Lung (tissue), 11 donors: ENCODE measurements at regions not wholly inside any gene's neighbourhood (a gene's known extent, or its start where the extent isn't known, plus 50 kb on each side); places are given as distances from the start of the nearest gene placed in this dataset.

Experiments used
- ATAC-seq: fragments of 200-7000 bp; cut with Tn5 transposase; one replicate; pipeline ENCODE4 v1.9.1; 2020; ENCODE audit warnings: moderate number of reproducible peaks; ENCODE audit not compliant: insufficient read depth, low FRiP score
- DNase-seq, 3 donors: peaks; one replicate each; pipeline ENCODE4 v3.0.0-alpha.2; 2013 to 2017
- H3K27ac ChIP-seq, 2 donors: one replicate each; pipeline ENCODE4 v1.5.1; 2013; ENCODE audit warnings: mild to moderate bottlenecking in 2 of 2, moderate library complexity in 2 of 2, control low read depth in 1 of 2, inconsistent platforms in 1 of 2, low read depth in 1 of 2, low read length in 1 of 2
- H3K27me3 ChIP-seq, 3 donors: one replicate each; pipeline ENCODE4 v1.5.1; 2013; ENCODE audit warnings: low read length in 2 of 3; ENCODE audit not compliant: control insufficient read depth in 3 of 3, insufficient read depth in 3 of 3
- H3K36me3 ChIP-seq, 4 donors: one replicate each; pipeline ENCODE4 v1.5.1; 2013; ENCODE audit warnings: low read length in 4 of 4, mild to moderate bottlenecking in 1 of 4, moderate library complexity in 1 of 4; ENCODE audit not compliant: control insufficient read depth in 4 of 4, insufficient read depth in 4 of 4
- H3K4me1 ChIP-seq, 5 donors: one replicate each; pipeline ENCODE4 v1.5.1; 2013; ENCODE audit warnings: low read length in 5 of 5, mild to moderate bottlenecking in 2 of 5, moderate library complexity in 1 of 5; ENCODE audit not compliant: control insufficient read depth in 5 of 5, insufficient read depth in 5 of 5
- H3K4me3 ChIP-seq: one replicate; pipeline ENCODE4 v1.5.1; 2013; ENCODE audit warnings: mild to moderate bottlenecking, control low read depth, moderate library complexity
- H3K9ac ChIP-seq, 2 donors: one replicate each; pipeline ENCODE4 v1.5.1; 2013; ENCODE audit warnings: low read length in 2 of 2, control low read depth in 1 of 2; ENCODE audit not compliant: insufficient read depth in 1 of 2
- H3K9me3 ChIP-seq, 4 donors: one replicate each; pipeline ENCODE4 v1.5.1; 2013; ENCODE audit warnings: low read length in 3 of 4, mild to moderate bottlenecking in 1 of 4, moderate library complexity in 1 of 4; ENCODE audit not compliant: control insufficient read depth in 4 of 4, insufficient read depth in 3 of 4
- CTCF ChIP-seq: IDR thresholded peaks from 2 replicates; pipeline ENCODE4 v1.5.1; 2012; ENCODE audit warnings: mild to moderate bottlenecking; ENCODE audit errors: control extremely low read depth, extremely low read depth
- WGBS, 2 donors: extraction: QIAGEN DNeasy Blood & Tissue Kit; methylation state at CpG; one replicate each; pipeline ENCODE4 v1.1.7; 2013; 5-methylcytosine and 5-hydroxymethylcytosine counted together
- donor health status: control.
- donor health status: control.
- donor health status: Bipolar disorder and iron deficiency.
- donor health status: healthy.
- donor health status: DM: yes; HTN: yes; CAD: no.

GRCh38 chr22:47307326-47307725 is 544.9 kb downstream of the TBC1D22A start:
- ATAC-seq: no peak
- Histone ChIP-seq H3K27me3 (no peaks in the 10 kb centered on the region), H3K36me3 (no peaks in the 10 kb centered on the region), H3K4me3 (no peak overlapping the region), H3K27ac (no peak overlapping the region), H3K4me1 (peaks cover 0 to 10% (median 0%) of the 10 kb centered on the region in 5 donors), H3K9me3 (no peaks in the 10 kb centered on the region), H3K9ac (no peak overlapping the region)
- no peak for TF ChIP-seq CTCF
- 70 to 79% methylated on average over 5 of the region's 5 CpGs for WGBS, 2 donors
- DNase-seq: peak in 2 of 3 donors; percentile 11 to 30

- DNase-seq (no peak), ATAC-seq (no peak)
- no peak overlapping the region for H3K27ac ChIP-seq
- no peak overlapping the region for H3K9ac ChIP-seq
- 88 to 94% methylated on average over 6 of the region's 6 CpGs for whole genome bisulfite sequencing, 2 donors
- H3K9me3 ChIP-seq: no peaks in the 10 kb centered on the region
- no peak overlapping the region for H3K4me3 ChIP-seq
- peaks cover 0 to 10% (median 0%) of the 10 kb centered on the region in 5 donors for H3K4me1 ChIP-seq
- H3K27me3 ChIP-seq: no peaks in the 10 kb centered on the region
- H3K36me3 ChIP-seq: no peaks in the 10 kb centered on the region
- no peak for TF ChIP-seq CTCF
These were observed 542.4 kb downstream of the TBC1D22A start for GRCh38 chr22:47304854-47305253.

- Histone ChIP-seq H3K4me3 (no peak overlapping the region), H3K36me3 (no peaks in the 10 kb centered on the region), H3K9ac (no peak overlapping the region), H3K9me3 (no peaks in the 10 kb centered on the region), H3K4me1 (peaks cover 0 to 10% (median 0%) of the 10 kb centered on the region in 5 donors), H3K27me3 (no peaks in the 10 kb centered on the region), H3K27ac (no peak overlapping the region)
- WGBS, 2 donors: 89 to 97% methylated on average over 22 of the region's 22 CpGs
- no peak for TF ChIP-seq CTCF
- DNase-seq: no peak
- ATAC-seq: no peak
These were observed 541.9 kb downstream of the TBC1D22A start for GRCh38 chr22:47304191-47304831.
